PC-3 (cell line): ENCODE measurements at regions not wholly inside any gene's neighbourhood (a gene's known extent, or its start where the extent isn't known, plus 50 kb on each side); places are given as distances from the start of the nearest gene placed in this dataset.

Source experiments
- EZH2 ChIP-seq: fragments of 300-600 bp; sonication (generic); IDR thresholded peaks from one replicate; pipeline ENCODE4 v1.6.1; 2017; ENCODE audit warnings: antibody characterized with exemption, mild to moderate bottlenecking, low read length; ENCODE audit not compliant: unreplicated experiment
- EZH2phosphoT487 ChIP-seq: fragments of 300-600 bp; sonication (generic); IDR thresholded peaks from 2 replicates; pipeline ENCODE4 v1.6.1; 2018; ENCODE audit warnings: mild to moderate bottlenecking, antibody characterized with exemption, low read length, borderline replicate concordance

- TF ChIP-seq EZH2phosphoT487 (no peak), EZH2 (no peak)
Measured at GRCh38 chr3:181917027-181917426, 205.3 kb downstream of the SOX2 start.
